GM18861 (cell line): ENCODE measurements at regions not wholly inside any gene's neighbourhood (a gene's known extent, or its start where the extent isn't known, plus 50 kb on each side); places are given as distances from the start of the nearest gene placed in this dataset.
A peak's percentile ranks its signal among the peaks of the same experiment; 100 is the strongest.
"Not testable (repeated sequence)": the region's sequence is repeated elsewhere in the genome, so short reads cannot be mapped to it uniquely, and the experiment has no call there.

ENCODE experiments used
- ATAC-seq: cut with Tn5 transposase; IDR thresholded peaks from one replicate; pipeline ENCODE4 v1.9.1; 2021; ENCODE audit not compliant: unreplicated experiment

DNA sequence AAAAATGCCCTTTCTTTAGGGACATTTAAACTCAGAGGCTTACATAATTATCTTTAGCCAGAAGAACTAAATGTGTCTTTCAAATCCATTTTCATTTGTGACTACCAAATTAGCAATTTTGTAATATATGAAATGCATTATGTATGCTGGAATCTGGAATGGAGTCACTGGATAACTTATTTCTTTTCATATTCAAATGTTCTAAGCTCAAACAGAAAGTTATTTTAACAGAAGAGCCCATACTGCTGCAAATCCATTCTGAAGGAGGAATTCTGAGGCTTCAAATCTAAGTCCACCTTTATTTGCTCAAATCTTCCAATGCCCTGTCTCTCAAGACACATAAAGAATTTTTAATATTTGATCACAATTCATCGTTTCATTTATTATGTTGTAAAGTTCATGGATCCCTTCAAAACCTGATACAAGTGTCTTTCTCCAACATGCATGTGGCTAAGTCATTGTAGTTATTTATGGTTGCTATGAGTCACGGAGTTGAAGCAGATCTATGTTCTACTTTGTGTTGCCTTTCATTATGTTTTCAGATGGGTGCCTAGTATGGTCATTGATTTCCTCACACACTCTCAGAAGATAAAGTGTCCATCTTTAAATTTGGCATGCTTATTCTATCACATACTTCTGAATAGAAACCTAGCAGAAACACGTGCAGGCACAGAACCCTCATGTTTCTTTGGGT is 214.8 kb upstream of the GCFC2 start:
- ATAC-seq = no peak

DNA sequence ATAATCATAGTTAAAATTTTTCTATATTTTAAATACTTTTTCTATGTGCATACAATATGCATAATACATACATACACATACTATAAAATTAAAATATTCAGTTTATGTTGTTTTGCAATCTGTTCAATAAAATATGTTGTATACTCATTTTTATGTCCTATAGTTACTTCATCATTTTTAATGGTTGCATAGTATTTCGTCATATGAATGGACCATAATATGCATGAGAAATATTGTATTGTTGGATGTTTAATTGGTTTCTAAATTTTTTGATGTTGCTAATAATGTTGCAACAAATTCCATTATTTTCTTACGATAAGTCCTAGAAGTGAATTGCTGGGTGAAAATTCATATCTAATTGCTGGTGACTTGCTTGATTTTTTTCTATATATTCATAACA is 211.5 kb upstream of the GCFC2 start:
- ATAC-seq = no peak

DNA sequence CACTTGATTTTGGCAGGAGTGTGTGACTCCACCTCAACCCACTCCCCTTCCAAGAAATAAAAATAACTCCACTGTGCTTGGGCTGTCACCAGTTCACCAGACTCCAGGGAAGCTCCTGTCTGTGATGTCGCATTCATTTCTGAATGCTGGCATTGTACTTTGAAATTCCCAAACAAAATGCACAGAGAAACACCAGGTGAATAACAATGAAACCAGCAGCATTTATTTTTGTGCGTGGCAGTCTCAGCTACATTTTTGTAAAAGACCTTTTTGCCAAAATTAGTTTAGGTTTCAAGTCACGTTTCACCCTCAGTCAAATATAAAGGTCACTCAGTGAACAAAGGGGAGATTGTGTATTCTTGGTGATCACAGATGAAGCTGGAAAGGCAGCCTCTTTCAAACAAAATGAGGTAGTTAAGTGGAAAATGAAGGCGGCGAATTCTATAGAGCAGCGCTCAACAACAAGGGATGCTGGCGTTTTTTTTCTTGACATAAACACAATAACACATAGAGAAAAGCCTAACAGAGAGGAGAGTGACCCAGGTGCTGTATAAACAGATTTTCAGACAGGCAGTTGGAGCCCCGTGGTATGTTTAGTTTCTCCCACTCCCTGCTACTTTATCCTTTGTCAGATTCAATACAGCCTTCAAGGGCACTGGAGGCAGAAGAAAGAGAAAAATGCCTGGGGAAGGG is 210.3 kb upstream of the GCFC2 start:
- ATAC-seq = no peak

- ATAC-seq = no peak
Measured at GRCh38 chr2:75915851-75916634, 205.3 kb upstream of the GCFC2 start.

GRCh38 chr2:75896779-75897366 is 186.2 kb upstream of the GCFC2 start:
- peak; percentile 35 for ATAC-seq

- peak; percentile 90 for ATAC-seq
Measured at GRCh38 chr2:75894170-75894569, 183.5 kb upstream of the GCFC2 start.

DNA sequence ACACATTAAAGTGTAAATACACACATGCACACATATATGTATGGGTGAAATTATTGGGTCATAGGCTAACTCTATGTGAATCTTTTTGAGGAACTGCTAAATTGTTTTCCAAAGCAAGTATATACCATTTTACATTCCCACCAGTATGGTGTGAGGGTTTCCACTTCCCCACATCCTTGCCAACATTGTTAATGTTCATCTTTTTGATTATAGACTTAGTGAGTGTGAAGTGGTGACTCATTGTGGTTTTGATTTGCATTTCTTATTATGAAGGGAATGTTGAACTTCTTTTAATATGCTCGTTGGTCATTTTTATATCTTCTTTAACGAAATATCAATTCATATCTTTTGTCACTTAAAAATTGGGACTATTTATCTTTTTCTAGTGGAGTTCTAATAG is 181.8 kb upstream of the GCFC2 start:
- peak; percentile 43 for ATAC-seq

- ATAC-seq = no peak
Measured at GRCh38 chr2:75882530-75882929, 171.8 kb upstream of the GCFC2 start.

DNA sequence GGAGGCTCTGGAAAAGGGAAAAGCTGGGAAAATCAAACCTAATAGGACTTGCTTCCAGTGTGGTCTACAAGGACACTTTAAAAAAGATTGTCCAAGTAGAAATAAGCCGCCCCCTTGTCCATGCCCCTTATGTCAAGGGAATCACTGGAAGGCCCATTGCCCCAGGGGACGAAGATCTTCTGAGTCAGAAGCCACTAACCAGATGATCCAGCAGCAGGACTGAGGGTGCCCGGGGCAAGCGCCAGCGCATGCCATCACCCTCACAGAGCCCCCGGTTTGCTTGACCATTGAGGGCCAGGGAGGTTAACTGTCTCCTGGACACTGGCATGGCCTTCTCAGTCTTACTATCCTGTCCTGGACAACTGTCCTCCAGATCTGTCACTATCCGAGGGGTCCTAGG is 164.9 kb upstream of the GCFC2 start:
- ATAC-seq = not testable (repeated sequence)

DNA sequence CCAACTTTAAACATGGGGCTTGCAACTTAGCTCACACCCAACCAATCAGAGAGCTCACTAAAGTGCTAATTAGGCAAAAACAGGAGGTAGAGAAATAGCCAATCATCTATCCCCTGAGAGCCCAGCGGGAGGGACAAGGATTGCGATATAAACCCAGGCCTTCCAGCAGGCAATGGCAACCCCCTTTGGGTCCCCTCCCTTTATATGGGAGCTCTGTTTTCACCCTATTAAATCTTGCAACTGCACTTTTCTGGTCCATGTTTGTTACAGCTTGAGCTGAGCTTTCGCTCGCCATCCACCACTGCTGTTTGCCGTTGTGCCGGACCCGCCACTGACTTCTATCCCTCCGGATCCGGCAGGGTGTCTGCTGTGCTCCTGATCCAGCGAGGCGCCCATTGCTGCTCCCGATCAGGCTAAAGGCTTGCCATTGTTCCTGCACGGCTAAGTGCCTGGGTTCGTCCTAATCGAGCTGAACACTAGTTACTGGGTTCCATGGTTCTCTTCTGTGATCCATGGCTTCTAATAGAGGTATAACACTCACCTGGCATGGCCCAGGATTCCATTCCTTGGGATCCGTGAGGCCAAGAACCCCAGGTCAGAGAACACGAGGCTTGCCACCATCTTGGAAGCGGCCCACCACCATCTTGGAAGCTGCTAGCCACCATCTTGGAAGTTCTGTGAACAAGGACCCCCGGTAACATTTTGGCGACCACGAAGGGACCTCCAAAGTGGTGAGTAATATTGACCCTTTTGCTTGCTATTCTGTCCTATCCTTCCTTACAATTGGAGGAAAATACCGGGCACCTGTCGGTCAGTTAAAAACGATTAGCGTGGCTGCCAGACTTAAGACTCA is 161.3 kb upstream of the GCFC2 start:
- ATAC-seq = not testable (repeated sequence)

GRCh38 chr2:75870651-75871137 is 160.0 kb upstream of the GCFC2 start:
- no peak for ATAC-seq

DNA sequence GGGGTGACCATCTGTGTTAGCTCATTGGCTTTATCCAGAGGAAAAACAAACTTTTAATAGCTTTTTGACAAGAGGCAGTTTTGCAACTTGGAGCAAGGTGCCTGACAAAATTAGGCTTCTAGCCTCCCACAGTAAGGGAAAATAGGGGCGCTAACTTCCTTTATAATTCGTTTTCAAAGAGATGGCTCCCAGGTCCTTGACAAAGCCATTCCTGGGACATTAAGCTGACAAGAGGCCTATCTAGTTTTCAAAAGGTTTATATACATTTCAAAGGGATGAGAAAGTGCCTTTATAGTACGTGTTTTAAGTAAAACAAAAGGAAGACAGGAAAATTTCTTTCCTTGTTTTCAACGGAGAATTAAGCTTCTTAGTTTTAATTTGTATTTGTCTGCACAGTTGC is 159.4 kb upstream of the GCFC2 start:
- ATAC-seq = no peak

DNA sequence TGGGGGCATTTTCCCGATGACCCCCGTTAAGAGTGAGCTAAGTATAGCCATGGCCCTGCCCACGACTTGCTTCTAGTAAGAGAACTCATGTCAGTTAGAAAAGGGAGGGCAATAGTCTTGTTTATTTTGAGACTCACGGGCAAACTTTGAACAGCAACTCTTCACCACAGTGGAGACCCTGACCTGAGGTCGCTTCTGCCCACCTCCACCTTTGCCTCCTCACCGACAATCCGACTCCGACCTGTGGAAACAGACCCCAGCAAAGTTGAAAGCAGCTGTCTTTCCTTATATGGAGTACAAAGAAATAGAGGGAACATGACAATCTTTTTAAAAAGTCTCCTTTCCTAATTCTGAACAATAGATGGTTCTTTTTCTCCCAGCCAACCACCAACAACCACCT is 155.0 kb upstream of the GCFC2 start:
- no peak for ATAC-seq

GRCh38 chr2:75865083-75865482 is 154.4 kb upstream of the GCFC2 start:
- ATAC-seq = no peak

GRCh38 chr2:75862547-75862946 is 151.8 kb upstream of the GCFC2 start:
- no peak for ATAC-seq

GRCh38 chr2:75853436-75853835 is 142.7 kb upstream of the GCFC2 start:
- no peak for ATAC-seq

GRCh38 chr2:75852639-75853038 is 141.9 kb upstream of the GCFC2 start:
- ATAC-seq = no peak

GRCh38 chr2:75846683-75847190 is 136.0 kb upstream of the GCFC2 start:
- ATAC-seq = no peak

GRCh38 chr2:75844651-75845050 is 133.9 kb upstream of the GCFC2 start:
- ATAC-seq = peak; percentile 54

GRCh38 chr2:75834588-75834987 is 123.9 kb upstream of the GCFC2 start:
- not testable (repeated sequence) for ATAC-seq
